HG02763 (cell line): ENCODE measurements at regions not wholly inside any gene's neighbourhood (a gene's known extent, or its start where the extent isn't known, plus 50 kb on each side); places are given as distances from the start of the nearest gene placed in this dataset.
"Not testable (repeated sequence)": the region's sequence is repeated elsewhere in the genome, so short reads cannot be mapped to it uniquely, and the experiment has no call there.

Source experiments
- ATAC-seq: cut with Tn5 transposase; IDR thresholded peaks from one replicate; pipeline ENCODE4 v1.9.1; 2021; ENCODE audit warnings: mild to moderate bottlenecking, moderate library complexity; ENCODE audit not compliant: unreplicated experiment

GRCh38 chr15:38797506-38797905 is 232.9 kb upstream of the RASGRP1 start:
- ATAC-seq = not testable (repeated sequence)

- not testable (repeated sequence) for ATAC-seq
Measured at GRCh38 chr15:38799202-38799601, 234.6 kb upstream of the RASGRP1 start.

GRCh38 chr15:38809621-38810020 is 245.0 kb upstream of the RASGRP1 start:
- no peak for ATAC-seq

GRCh38 chr15:38810686-38811085 is 246.1 kb upstream of the RASGRP1 start:
- ATAC-seq = no peak

GRCh38 chr15:38814254-38814653 is 249.6 kb upstream of the RASGRP1 start:
- not testable (repeated sequence) for ATAC-seq

GRCh38 chr15:38814891-38815290 is 250.3 kb upstream of the RASGRP1 start:
- no peak for ATAC-seq

GRCh38 chr15:38817427-38818156 is 253.0 kb upstream of the RASGRP1 start:
- ATAC-seq = peak; percentile 82

- ATAC-seq = no peak
Measured at GRCh38 chr15:38818157-38818790, 253.7 kb upstream of the RASGRP1 start.

- ATAC-seq = no peak
Measured at GRCh38 chr15:38819387-38819950, 254.9 kb upstream of the RASGRP1 start.

- ATAC-seq = no peak
Measured at GRCh38 chr15:38823263-38823662, 258.6 kb upstream of the RASGRP1 start.

GRCh38 chr15:38824719-38825118 is 260.1 kb upstream of the RASGRP1 start:
- no peak for ATAC-seq

GRCh38 chr15:38826880-38827279 is 262.3 kb upstream of the RASGRP1 start:
- ATAC-seq = no peak

- ATAC-seq = no peak
Measured at GRCh38 chr15:38828031-38828532, 263.5 kb upstream of the RASGRP1 start.

GRCh38 chr15:38829086-38829485 is 264.5 kb upstream of the RASGRP1 start:
- ATAC-seq = no peak

- no peak for ATAC-seq
Measured at GRCh38 chr15:38842226-38842625, 277.6 kb upstream of the RASGRP1 start.

GRCh38 chr15:38843051-38843501 is 278.5 kb upstream of the RASGRP1 start:
- ATAC-seq = no peak

- ATAC-seq = no peak
Measured at GRCh38 chr15:38843736-38844590, 279.3 kb upstream of the RASGRP1 start.

- ATAC-seq = no peak
Measured at GRCh38 chr15:38844736-38845135, 280.1 kb upstream of the RASGRP1 start.

GRCh38 chr15:38846346-38846745 is 281.7 kb upstream of the RASGRP1 start:
- no peak for ATAC-seq

- no peak for ATAC-seq
Measured at GRCh38 chr15:38847666-38848065, 283.1 kb upstream of the RASGRP1 start.

GRCh38 chr15:38849046-38849445 is 284.4 kb upstream of the RASGRP1 start:
- no peak for ATAC-seq
